SK-N-SH (cell line): ENCODE measurements at regions not wholly inside any gene's neighbourhood (a gene's known extent, or its start where the extent isn't known, plus 50 kb on each side); places are given as distances from the start of the nearest gene placed in this dataset.
A peak's percentile ranks its signal among the peaks of the same experiment; 100 is the strongest.

Experiments
- CTCF ChIA-PET: fragments of 300-600, 350-600 bp; formaldehyde crosslinking; extraction: SDS; loops from one replicate; lab custom pipeline; 2021; lab: Yijun Ruan, JAX
- POLR2A ChIA-PET: fragments of 350-600 bp; sonication (Branson Sonifier 250); formaldehyde crosslinking; extraction: SDS; loops from one replicate; lab custom pipeline; 2020; ENCODE audit warnings: antibody characterized with exemption, inconsistent platforms; lab: Yijun Ruan, JAX
- DNase-seq: peaks from one replicate; pipeline ENCODE4 v3.0.0; 2012
- H2AFZ ChIP-seq: fragments of 200-600 bp; sonication (generic); 2 replicates; pipeline ENCODE4 v1.8.1; 2016; ENCODE audit warnings: antibody characterized with exemption, mild to moderate bottlenecking, low read depth
- H3F3A ChIP-seq: fragments of 200-600 bp; sonication (generic); replicated peaks from 2 replicates; pipeline ENCODE3; 2016; ENCODE audit warnings: antibody characterized with exemption, mild to moderate bottlenecking; ENCODE audit not compliant: insufficient read depth
- H3K27ac ChIP-seq, 2 experiments: fragments of 200-500 bp in 1 of 2; fragments of 200-600 bp in 1 of 2; sonication (Bioruptor generic) in 1 of 2; sonication (generic), shearing (Covaris generic) in 1 of 2; 2 replicates each; pipeline versions ENCODE4 v1.5.1 to v1.6.1; 2014 to 2016; ENCODE audit warnings: low read depth in 2 of 2, inconsistent platforms in 1 of 2, low read length in 1 of 2, mild to moderate bottlenecking in 1 of 2, mixed read lengths in 1 of 2
- H3K27me3 ChIP-seq: fragments of 200-600 bp; sonication (generic), shearing (Covaris generic); 2 replicates; pipeline ENCODE4 v1.6.1; 2016; ENCODE audit warnings: mixed run types; ENCODE audit not compliant: insufficient read depth
- H3K36me3 ChIP-seq, 2 experiments: fragments of 200-500 bp in 1 of 2; fragments of 200-600 bp in 1 of 2; sonication (Bioruptor generic) in 1 of 2; sonication (generic) in 1 of 2; replicated peaks in 1 of 2; 2 replicates each; pipeline versions ENCODE3 to v1.5.1; 2014 to 2016; ENCODE audit warnings: low read length in 1 of 2, mild to moderate bottlenecking in 1 of 2; ENCODE audit not compliant: insufficient read depth in 2 of 2, control insufficient read depth in 1 of 2
- H3K4me1 ChIP-seq, 2 experiments: fragments of 200-500 bp in 1 of 2; fragments of 200-600 bp in 1 of 2; sonication (Bioruptor generic) in 1 of 2; sonication (generic), shearing (Covaris generic) in 1 of 2; 2 replicates each; pipeline versions ENCODE4 v1.5.1 to v1.6.1; 2014 to 2016; ENCODE audit warnings: low read depth in 1 of 2, low read length in 1 of 2, mixed run types in 1 of 2; ENCODE audit not compliant: insufficient read depth in 2 of 2, control insufficient read depth in 1 of 2
- H3K4me2 ChIP-seq: fragments of 200-600 bp; sonication (generic), shearing (Covaris generic); 2 replicates; pipeline ENCODE4 v1.6.1; 2017; ENCODE audit warnings: mixed run types
- H3K4me3 ChIP-seq, 2 experiments: fragments of 200-500 bp in 1 of 2; fragments of 200-600 bp in 1 of 2; sonication (Bioruptor generic) in 1 of 2; sonication (generic), shearing (Covaris generic) in 1 of 2; 2 replicates each; pipeline versions ENCODE4 v1.5.1 to v1.8.1; 2014 to 2016; ENCODE audit warnings: low read depth in 2 of 2, inconsistent platforms in 1 of 2, low read length in 1 of 2, mild to moderate bottlenecking in 1 of 2, mixed read lengths in 1 of 2, moderate library complexity in 1 of 2
- H3K79me2 ChIP-seq: fragments of 200-600 bp; sonication (generic); 2 replicates; pipeline ENCODE4 v1.8.1; 2017; ENCODE audit warnings: mild to moderate bottlenecking; ENCODE audit not compliant: insufficient read depth
- H3K9ac ChIP-seq: fragments of 200-600 bp; sonication (generic); 2 replicates; pipeline ENCODE4 v1.6.1; 2017; ENCODE audit warnings: mixed run types
- H3K9me2 ChIP-seq: fragments of 200-600 bp; sonication (generic); 2 replicates; pipeline ENCODE4 v1.6.1; 2017; ENCODE audit warnings: mixed run types
- H3K9me3 ChIP-seq: fragments of 200-600 bp; sonication (generic); 2 replicates; pipeline ENCODE4 v1.6.1; 2017; ENCODE audit warnings: mixed run types, mild to moderate bottlenecking, moderate library complexity
- H4K20me1 ChIP-seq: fragments of 200-600 bp; sonication (generic); 2 replicates; pipeline ENCODE4 v1.6.1; 2017; ENCODE audit warnings: mild to moderate bottlenecking, mixed run types; ENCODE audit not compliant: insufficient read depth
- EP300 ChIP-seq, 2 experiments: IDR thresholded peaks; 2 replicates each; pipeline versions ENCODE4 v1.4.0 to v1.6.1; 2012; ENCODE audit warnings: borderline replicate concordance in 1 of 2, low read depth in 1 of 2, low read length in 1 of 2
- EZH2phosphoT487 ChIP-seq: fragments of 200-600 bp; sonication (generic); IDR thresholded peaks from 2 replicates; pipeline ENCODE4 v1.6.1; 2017; ENCODE audit warnings: low read depth, mixed run types, mild to moderate bottlenecking, antibody characterized with exemption, moderate library complexity, borderline replicate concordance
- FOSL2 ChIP-seq: IDR thresholded peaks from 2 replicates; pipeline ENCODE4 v1.4.0; 2012; ENCODE audit warnings: low read depth, mild to moderate bottlenecking, moderate library complexity, borderline replicate concordance
- FOXJ3 ChIP-seq: sonication (generic); formaldehyde crosslinking; IDR thresholded peaks from 2 replicates; pipeline ENCODE4 v1.5.1; 2020; ENCODE audit warnings: mild to moderate bottlenecking, missing genetic modification reagents
- FOXM1 ChIP-seq: IDR thresholded peaks from 2 replicates; pipeline ENCODE4 v1.4.0; 2012; ENCODE audit warnings: low read depth, mild to moderate bottlenecking
- GABPA ChIP-seq: IDR thresholded peaks from 2 replicates; pipeline ENCODE4 v1.4.0; 2012; ENCODE audit warnings: low read depth, mild to moderate bottlenecking
- IRF3 ChIP-seq: fragments of 150-350 bp; IDR thresholded peaks from 2 replicates; pipeline ENCODE4 v1.6.1; 2016; ENCODE audit warnings: mild to moderate bottlenecking, low read depth, low read length
- MEF2A ChIP-seq: IDR thresholded peaks from 2 replicates; pipeline ENCODE4 v1.4.0; 2012; ENCODE audit warnings: low read depth, borderline replicate concordance
- RXRA ChIP-seq: IDR thresholded peaks from 2 replicates; pipeline ENCODE4 v1.4.0; 2012; ENCODE audit warnings: low read depth, mild to moderate bottlenecking, borderline replicate concordance
- TAF1 ChIP-seq: IDR thresholded peaks from 2 replicates; pipeline ENCODE4 v1.6.1; 2012; ENCODE audit warnings: low read depth, mild to moderate bottlenecking, low read length, moderate library complexity, borderline replicate concordance
- TCF12 ChIP-seq: IDR thresholded peaks from 2 replicates; pipeline ENCODE4 v1.4.0; 2012
- WGBS: methylation state at CpG from one replicate; pipeline ENCODE4 v1.1.6; 2017; ENCODE audit warnings: low lambda C conversion rate; 5-methylcytosine and 5-hydroxymethylcytosine counted together
- TF ChIP-seq, protein P1 (sequence below): IDR thresholded peaks from 2 replicates; pipeline ENCODE4; 2012
- TF ChIP-seq, protein P2 (sequence below): fragments of 150-350 bp; IDR thresholded peaks from 2 replicates; pipeline ENCODE4 v1.6.1; 2017; ENCODE audit warnings: antibody characterized with exemption, low read length, low read depth, borderline replicate concordance

DNA sequence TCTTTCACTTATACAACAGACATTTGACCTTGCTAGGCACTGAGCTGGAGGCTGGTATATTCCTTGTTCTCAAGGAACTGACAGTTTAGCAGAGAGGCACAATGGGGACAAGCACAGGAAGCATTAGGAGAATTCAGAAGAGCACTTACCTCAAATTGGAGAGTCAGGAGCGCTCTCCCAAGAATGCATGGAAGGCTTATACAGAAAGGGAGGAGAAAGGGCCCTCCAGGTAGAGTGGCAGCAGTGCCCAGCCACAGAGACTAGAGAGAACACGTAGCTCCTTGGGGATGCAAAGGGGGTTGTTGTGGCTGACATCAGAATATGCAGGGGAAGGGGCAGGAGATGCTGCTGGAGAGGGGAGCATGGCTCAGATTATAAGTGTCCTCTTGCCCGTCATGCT is 78.2 kb upstream of the MKLN1 start:
- no peaks in the 10 kb centered on the region for H3K9me2 ChIP-seq
- H3K27ac ChIP-seq = peak overlapping the region in 1 of 2 experiments; percentile 91; a peak in 2 of 4 replicates
- no peak for DNase-seq
- no peaks in the 10 kb centered on the region for H3K79me2 ChIP-seq
- peaks cover 11% of the 10 kb centered on the region for H3F3A ChIP-seq
- peaks cover 0 to 4% of the 10 kb centered on the region in 2 experiments; a peak in 3 of 4 replicates for H3K4me1 ChIP-seq
- H3K4me2 ChIP-seq = no peak overlapping the region
- no peak overlapping the region for H3K4me3 ChIP-seq
- H3K27me3 ChIP-seq = no peaks in the 10 kb centered on the region
- TF ChIP-seq MEF2A = no peak
- H3K9ac ChIP-seq = no peak overlapping the region
- H2AFZ ChIP-seq = no peak overlapping the region
- POLR2A ChIA-PET = no interaction called here
- WGBS = 92% methylated on average over 3 of the region's 3 CpGs
- H4K20me1 ChIP-seq = no peaks in the 10 kb centered on the region
- CTCF ChIA-PET = interaction anchor here (1.2 to 1.9 kb wide), 2 partner anchors 10 to 209 kb away, joined by 3 to 5 read pairs; no protein-coding TSS in a partner anchor
- peaks cover 8% of the 10 kb centered on the region for H3K9me3 ChIP-seq
- no peaks in the 10 kb centered on the region for H3K36me3 ChIP-seq

- Histone ChIP-seq H3F3A (peaks cover 11% of the 10 kb centered on the region), H3K9me3 (peaks cover 15% of the 10 kb centered on the region), H3K4me3 (no peak overlapping the region), H2AFZ (no peak overlapping the region), H3K9me2 (no peaks in the 10 kb centered on the region), H3K27ac (no peak overlapping the region), H3K79me2 (no peaks in the 10 kb centered on the region), H3K4me1 (no peaks in the 10 kb centered on the region; a peak in 1 of 4 replicates), H4K20me1 (no peaks in the 10 kb centered on the region), H3K9ac (no peak overlapping the region), H3K36me3 (no peaks in the 10 kb centered on the region), H3K4me2 (no peak overlapping the region), H3K27me3 (no peaks in the 10 kb centered on the region)
- WGBS = 83% methylated on average over 4 of the region's 4 CpGs
- ChIA-PET CTCF (interaction anchor here (1.2 to 1.9 kb wide), 2 partner anchors 11 to 210 kb away, joined by 3 to 5 read pairs; no protein-coding TSS in a partner anchor), POLR2A (no interaction called here)
- TF ChIP-seq IRF3 = no peak
- no peak for TF ChIP-seq TAF1
- TF ChIP-seq, protein P1, sequence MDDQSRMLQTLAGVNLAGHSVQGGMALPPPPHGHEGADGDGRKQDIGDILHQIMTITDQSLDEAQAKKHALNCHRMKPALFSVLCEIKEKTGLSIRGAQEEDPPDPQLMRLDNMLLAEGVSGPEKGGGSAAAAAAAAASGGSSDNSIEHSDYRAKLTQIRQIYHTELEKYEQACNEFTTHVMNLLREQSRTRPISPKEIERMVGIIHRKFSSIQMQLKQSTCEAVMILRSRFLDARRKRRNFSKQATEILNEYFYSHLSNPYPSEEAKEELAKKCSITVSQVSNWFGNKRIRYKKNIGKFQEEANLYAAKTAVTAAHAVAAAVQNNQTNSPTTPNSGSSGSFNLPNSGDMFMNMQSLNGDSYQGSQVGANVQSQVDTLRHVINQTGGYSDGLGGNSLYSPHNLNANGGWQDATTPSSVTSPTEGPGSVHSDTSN = no peak
- TF ChIP-seq FOSL2 = no peak
- no peak for TF ChIP-seq EP300 (IDR thresholded peaks at IDR 0.05; ENCODE audit: borderline replicate concordance in 1 of 2, low read depth in 1 of 2, low read length in 1 of 2)
- no peak for TF ChIP-seq RXRA
- TF ChIP-seq, protein P2, sequence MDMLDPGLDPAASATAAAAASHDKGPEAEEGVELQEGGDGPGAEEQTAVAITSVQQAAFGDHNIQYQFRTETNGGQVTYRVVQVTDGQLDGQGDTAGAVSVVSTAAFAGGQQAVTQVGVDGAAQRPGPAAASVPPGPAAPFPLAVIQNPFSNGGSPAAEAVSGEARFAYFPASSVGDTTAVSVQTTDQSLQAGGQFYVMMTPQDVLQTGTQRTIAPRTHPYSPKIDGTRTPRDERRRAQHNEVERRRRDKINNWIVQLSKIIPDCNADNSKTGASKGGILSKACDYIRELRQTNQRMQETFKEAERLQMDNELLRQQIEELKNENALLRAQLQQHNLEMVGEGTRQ = no peak
- TF ChIP-seq GABPA = no peak
- TF ChIP-seq FOXJ3 = no peak
- no peak for TF ChIP-seq MEF2A
- no peak for TF ChIP-seq TCF12
- no peak for TF ChIP-seq EZH2phosphoT487
- TF ChIP-seq FOXM1 = no peak
- DNase-seq = no peak
Measured at GRCh38 chr7:131250331-131250730, 77.3 kb upstream of the MKLN1 start.
